Epidermal melanocyte (primary cell): ENCODE measurements at regions not wholly inside any gene's neighbourhood (a gene's known extent, or its start where the extent isn't known, plus 50 kb on each side); places are given as distances from the start of the nearest gene placed in this dataset.

Source experiments
- DNase-seq: peaks from one replicate; pipeline ENCODE4 v3.0.0; 2011; ENCODE audit warnings: low spot score; ENCODE audit not compliant: insufficient read length

DNA sequence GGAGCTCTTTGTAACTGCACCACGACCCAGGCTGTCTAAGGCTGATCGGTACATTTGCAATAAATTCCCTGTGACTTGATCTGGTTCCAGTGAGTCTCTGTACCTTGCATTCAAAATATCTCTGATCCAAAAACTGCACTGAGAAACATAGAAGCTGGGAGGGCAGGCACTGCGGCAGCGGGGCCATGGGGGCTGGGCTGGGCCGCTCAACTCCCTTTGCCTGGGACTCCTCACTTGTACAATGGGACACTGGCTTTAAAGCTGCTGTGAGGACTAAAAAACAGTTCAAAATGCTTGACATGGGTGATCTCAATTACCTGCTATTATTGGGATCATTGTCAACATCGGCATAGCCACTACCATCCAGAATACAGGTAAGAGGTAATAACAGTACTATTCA lies 644.0 kb downstream of the AJAP1 start:
- no peak for DNase-seq

DNA sequence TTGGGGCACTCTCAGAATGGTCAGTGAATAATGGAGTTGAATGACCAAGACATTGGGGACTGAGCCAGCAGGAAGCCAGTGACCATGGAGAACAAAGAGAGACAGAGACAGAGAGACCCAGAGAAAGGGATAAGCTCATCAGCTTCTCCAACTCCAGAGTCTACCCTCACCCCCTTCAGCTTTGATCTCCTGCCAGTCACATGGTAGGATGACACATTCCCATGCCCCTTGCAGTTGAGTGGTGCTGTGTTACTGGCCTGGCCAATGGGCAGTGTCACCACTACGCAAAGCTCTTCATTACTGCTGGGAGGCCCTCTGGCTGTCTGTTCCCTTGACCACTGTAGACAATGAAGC lies 643.5 kb downstream of the AJAP1 start:
- DNase-seq = no peak

DNA sequence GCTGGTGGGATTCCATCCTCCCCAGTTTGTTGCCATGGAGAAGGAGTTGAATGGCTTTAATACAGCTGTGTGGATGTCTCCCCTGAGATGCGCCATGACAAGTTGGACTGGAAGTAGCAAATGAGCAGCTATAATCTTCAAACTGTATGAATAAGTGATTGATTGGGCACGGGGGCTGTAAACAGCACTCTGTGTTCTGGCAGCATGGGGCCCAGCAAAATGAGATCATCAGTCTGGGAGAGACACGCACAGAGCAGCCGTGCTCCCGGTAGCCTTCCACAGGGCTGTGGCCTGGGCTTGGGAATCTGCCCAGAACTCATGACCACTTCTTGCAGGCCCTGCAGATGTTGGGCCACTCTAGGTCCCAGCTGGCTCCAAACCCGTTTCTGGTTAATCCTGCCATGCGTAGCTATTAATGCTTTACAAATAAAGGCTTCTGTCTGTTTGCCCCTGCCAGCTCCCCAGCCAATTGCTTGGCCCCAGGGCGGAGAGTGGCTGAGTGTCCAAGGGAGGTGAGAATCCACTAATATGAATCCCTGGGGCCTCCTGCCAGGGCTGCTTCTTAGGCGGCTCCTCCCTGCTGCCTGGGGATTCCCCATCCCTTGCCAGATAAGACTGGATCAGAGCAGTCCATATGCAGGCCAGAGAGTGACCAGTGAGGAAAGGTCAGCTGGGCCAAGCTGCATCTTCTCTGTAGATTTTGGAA lies 642.9 kb downstream of the AJAP1 start:
- DNase-seq = no peak

DNA sequence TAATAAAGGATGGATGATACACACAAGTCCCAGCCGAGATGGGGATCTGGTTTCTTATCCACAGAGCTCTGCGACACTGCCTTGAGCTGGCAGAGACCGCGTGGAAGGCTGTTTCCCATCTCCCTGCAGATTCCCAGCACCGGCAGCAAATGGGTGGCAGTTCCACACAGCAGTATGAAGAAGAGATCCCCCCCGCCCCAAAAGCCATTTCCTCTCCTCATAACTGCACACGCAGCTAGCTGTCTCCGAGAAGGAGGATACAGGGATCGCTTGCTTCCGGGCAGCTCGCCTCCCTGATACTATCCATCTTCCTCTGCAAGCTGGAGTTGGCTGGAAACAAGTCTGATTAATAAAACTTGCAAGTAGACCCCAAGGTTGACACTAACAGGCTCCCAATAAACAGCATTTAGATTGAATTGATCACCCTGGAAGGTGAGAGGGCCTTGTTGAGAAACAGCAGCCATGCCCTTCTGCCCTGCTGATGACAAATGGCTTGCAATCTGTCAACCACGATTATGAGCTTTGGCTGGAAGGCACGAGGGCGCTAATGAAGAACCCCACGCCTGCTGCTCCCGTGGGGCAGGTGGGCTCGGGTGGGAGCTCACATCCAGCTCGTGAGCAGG lies 642.3 kb downstream of the AJAP1 start:
- DNase-seq = no peak

DNA sequence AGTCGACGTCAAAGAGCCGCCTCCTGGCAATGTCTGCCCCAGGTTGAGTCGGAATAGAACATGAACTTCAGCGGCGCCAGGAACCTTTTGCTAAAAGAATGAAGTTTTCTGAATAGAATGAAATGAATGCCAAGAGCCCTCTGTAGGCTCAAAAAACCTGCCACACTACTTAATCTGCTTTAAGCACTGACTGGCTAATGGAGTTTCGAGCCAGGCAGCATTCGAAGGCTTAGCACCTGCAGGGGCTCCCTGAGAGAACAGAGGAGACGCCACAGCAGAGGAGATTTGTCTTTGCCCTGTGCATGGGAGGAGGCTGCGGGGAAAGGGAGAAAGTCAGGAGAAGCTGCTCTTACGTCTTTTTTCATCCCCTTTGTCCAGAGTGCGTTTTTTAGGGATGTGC lies 641.7 kb downstream of the AJAP1 start:
- no peak for DNase-seq

DNA sequence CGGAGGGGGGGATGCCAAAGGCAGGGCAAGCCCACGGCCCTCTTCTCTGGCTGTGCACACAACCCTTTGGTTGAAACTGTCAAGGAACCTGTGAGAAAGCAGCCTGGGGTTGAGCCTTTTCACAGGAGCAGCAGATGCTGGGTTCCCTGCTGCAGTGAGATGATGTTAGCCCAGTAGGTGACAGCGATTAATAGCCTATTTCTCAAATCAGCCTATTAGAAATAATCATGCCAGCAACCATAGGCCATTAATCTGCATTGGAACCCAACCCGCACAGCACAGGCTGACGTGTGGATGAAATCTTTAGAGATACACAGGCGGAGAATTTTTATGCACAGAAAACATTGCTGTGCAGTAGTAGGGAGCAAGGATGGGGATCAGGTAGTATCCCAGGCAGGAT lies 637.5 kb downstream of the AJAP1 start:
- no peak for DNase-seq

DNA sequence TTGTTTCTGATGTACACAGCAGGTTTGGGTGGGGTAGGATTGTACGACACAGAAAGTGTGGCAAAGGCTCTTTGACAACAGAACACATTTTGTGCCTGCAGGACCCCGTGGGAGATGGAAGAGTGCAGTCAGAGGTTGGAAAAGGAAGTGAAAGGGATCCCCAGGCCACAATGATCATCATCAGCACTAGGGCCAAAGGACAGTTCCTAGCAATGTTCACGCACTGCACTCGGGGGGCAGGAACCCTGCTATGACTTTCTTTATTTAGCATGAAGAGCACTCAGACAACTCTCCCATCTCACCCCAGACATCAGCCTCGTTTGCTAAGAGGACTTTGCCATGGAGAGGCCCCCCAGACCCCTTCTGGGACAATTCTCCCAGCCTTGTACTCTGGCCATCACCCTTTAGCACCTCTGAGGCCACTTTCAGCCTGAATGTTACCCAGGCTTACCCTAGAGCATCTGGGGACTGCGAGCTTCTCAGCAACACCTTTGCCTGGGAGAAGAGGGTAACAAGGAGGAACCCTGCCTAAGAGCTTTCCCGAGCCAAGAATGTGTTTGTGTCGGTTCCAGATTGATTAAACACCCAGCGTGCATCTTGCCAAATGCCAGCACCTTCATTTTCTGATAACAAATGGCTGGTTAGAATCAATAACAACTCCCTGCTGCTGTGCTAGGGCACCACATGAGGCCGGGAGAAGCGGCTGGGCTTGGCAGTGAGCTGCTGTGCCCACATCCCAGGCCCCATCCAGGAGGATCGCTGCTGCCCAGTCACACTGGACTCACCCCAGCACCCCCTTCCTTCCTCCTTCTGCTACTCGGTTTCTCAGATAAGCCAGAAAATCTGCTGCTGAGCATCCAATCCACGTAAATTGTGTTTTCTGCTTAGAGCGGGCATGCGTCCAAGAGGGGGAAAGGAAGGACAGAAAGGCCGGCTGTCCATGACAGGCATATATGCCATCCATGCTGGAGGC lies 633.1 kb downstream of the AJAP1 start:
- DNase-seq = no peak

DNA sequence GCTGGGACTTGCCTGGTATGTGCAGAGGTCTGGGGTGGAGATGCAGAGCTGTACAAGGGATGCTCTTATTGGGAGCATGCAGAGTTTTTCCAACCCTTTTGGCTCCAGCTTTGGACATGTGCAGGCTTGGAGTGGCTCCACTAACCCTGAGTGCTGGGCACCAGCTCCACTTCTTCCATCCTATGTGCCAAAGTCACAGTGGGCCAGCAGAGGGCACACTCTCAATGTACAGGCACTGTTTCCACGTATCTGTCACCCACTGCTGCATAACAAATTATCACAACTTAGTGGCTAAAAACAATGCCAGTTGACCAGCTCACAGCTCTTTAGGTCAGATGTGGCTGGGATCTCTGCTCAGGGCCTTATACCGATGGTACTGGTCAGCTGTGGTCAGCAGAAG lies 631.8 kb downstream of the AJAP1 start:
- DNase-seq = no peak

DNA sequence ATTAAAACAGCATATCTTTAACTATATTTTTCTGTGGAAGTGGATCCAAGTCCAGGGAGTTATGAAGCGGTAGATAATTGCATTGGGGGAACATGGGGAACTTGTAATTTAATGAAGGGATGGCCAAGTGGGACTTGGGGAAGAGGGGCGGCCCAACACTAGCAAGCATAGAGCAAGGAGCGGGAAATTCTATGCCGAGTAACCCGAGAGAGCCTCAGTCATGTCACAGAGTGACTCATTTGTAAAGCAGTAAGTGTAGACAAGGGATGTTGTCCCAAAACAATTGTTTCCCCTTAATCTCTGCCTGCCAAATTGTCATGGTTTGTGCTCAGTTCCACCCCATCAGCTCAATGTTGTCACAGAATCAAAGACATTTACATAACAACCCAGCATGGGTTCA lies 620.1 kb downstream of the AJAP1 start:
- DNase-seq = no peak

DNA sequence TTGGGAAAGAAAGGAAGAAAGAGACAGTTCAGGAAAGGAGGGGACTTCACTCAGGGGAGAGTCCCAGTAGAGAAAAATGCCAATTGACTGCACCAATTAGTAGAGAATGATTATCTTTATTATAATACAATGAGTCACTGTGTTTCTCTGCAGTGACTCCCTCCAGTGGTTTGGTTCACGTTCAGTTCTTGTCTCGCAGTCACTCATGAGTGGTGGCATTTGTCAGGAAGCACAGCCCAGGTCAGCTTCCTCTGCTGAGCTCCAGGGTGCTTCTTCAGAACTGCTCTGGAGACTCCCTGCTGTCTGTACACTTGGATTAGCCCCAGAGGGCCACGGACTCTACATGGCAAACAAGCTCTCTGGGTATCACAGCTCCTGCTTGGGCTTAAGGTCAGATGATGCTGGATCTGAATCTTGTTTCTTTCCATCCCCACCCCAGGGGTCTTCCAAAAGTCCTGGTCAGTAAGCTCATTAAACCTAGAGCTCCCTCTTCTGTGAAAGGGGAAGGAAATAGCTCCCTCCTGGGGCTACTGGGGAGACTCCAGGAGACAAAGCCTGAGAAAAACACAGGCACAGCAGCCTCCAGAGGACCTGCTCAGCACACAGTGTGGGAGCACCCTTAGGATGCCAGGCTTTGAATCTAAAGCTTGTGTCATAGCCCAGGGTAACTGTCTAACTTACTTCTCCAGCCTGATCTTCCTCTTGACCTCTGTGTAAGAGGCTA lies 619.0 kb downstream of the AJAP1 start:
- no peak for DNase-seq

DNA sequence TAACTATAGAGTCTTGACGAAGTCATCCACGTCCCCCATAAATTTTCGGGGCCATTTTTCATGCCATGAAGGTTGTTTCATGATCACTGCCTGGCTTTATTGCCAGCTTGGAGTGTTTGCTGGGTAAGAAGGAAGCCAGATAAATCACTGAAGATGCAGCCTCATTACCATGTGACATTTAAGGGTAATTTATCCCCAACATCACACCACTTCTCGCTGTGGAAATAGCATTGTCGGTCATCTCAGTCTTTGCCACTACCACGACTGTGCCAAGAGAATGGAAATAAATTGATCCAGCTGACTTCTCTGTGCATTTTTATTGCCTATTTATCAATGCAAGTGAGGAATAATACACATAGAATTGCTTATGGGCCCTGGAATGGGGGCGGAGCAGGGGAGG lies 617.9 kb downstream of the AJAP1 start:
- no peak for DNase-seq

DNA sequence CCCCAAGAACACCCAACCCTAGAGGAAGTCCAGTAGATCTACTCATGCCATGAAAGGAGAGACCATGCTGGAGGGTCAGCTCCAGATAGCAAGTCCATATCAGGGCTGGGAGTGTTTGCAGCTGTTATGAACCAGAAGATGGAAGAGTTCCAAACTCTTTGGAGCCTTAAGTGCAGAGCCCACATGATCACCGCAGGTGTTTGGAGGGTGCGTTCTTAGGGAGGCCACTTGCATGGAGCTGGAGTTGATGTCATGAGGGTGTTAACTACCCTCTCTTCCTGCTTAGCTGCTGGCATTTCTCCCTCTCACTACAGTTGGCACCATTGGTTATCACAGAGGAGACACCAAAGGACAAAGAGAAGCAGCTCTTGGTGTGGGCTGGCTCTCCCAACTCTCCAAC lies 616.9 kb downstream of the AJAP1 start:
- no peak for DNase-seq

DNA sequence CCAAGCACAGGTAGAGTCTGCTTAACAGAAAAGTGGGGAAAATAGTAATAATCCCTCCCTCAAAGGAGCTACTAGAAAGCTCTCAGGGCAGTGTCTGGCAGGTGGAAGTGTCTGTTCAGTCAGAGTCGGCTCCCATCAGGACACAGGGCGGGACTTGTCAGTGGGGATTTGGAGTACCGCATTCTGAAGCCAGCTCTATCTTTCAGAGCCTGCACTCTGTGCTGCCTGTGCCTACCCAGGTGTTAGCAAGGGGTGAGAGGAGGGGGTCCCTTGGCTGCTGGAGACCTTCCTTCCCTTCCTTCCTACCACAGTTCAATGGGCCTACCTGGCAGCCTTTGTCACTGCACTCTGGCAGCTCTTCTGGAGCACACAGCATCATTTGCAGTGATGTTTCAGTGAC lies 615.5 kb downstream of the AJAP1 start:
- DNase-seq = no peak

DNA sequence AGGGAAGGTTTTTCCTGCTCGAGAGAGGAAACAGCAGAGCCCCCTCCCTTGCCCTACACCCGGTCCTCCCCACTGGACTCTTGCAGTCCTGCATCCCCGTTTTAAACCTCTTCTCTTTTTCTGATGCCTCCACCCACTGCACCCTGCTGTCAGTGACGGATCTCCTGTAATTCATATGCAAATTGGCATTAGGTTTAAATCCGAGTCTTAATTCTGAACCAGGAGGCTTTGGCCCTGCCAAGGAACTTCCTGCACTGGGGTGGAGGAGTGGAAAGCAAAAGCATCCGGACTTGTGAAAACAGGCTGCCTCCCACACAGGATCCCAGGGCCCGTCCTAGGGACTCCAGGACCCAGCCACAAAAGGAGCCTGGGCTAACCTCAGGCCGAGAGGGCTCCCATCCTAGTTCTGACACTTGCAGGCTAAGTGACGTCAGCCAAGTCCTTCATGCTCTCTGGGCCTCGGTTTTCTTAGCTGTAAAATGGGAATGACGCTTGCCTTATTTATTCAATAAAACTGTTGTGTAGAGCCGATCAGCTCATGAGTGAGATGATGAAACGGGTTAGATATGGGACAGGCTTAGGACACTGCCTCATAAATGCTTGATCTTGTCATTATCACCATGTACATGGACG lies 613.3 kb downstream of the AJAP1 start:
- no peak for DNase-seq

DNA sequence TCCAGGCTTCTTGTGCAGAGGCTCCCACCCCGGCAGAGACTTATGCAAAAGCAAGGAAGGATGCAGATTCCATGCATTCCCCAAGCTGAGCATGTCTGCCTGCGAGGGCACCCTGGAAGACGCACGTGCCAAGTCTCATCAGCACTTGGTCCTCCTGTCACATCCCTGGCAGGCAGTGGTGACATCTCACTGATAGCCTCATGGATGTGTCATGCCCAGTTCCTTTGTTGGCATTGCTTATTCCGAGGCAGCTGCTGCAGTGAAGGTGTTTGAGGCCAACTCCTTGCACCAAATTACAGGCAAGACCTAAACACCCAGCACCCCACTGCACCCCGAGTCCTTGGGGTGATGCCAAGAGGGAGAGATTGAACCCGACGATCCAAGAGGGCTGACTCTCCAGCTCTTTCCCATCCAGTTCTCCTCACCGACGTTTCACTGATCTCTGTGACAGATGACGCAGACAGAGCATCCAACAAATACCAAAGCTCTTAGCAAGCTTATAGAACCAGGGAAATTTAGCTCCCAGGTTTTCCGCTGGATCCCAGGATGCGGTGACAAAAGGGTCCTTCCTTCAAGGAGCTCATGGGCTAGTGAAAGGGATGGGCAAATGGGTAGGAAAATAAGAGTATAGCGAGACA lies 611.1 kb downstream of the AJAP1 start:
- no peak for DNase-seq

DNA sequence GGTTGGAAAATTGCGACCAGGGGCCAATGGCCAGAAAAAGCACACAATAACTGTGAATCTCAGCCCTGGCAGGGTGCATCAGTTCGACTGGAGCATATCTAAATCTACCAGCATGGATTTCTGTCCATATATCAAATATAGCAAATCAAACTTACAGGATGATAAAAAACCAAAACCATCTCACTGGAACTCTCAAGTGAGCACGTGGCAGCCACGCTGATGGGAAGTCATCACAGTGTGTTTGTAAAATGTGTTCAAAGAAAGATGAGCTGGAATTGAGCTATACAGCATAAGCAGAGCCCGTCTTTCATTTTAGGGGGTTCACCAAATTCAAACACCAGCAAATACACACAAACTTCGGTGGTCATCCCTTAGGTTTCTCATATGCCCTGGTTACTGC lies 610.1 kb downstream of the AJAP1 start:
- no peak for DNase-seq

DNA sequence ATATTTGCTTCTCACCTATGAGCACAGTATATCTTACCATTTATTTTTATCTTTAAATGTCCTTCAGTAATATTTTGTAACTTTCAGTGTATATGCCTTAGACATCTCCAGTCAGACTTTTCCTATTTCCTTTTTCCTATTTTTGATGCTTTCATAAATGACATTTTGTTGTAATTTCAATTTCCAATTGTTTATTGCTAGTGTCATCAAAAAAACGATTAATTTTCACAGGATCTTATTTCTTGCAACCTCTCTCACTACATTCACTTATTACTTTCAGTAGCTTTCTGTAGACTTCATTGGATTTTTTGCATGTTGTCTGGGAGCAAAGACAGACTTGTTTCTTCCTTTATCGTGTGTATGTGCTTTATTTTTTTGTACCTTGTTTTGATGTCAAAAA lies 602.4 kb downstream of the AJAP1 start:
- DNase-seq = no peak

DNA sequence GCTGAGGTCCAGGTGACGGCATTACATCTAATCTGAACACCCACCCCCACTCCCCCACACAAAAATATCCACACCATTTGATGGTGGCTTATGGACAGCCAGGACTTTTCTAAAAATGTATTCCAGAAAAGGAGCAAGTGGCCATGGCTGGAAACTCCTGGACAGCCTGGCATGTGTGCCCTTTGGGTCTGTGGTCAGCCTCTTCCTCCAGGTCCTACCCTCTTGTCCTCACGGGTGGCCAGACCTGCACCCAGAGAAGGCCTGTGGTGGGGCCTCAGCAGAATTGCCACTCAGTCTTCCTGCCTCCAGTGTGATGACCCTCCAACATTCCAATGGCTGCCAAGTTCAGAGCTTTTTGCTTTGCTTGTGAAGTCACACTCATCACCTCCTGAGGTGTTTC lies 600.6 kb downstream of the AJAP1 start:
- no peak for DNase-seq

DNA sequence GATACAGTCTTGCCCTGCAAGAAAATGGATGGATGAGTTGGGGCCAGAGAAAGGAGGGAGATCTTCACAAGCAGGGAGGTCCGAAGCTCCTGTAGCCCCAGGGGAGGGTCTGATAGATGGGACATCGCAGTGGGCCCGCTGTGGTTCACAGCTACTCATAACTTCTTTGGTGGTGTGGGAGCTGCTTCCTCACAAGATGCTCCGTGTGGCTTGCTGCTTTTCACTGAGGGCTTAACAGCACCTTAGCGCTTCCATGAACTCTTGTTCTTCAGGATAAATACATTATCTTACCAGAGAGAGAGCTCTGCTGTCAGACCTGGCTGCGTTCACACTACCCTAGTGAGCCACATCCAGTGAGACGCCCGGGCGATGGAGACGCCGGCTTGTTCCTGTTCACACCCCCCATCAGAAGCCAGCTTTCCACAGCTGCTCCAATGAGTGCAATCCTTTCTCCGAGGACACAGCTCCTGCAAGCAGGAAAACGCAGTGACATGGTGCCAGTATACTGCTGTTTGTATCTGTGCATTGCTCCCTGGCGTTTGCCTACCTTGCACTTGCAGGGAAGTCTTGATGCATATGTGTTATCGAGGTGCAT lies 599.8 kb downstream of the AJAP1 start:
- DNase-seq = no peak

DNA sequence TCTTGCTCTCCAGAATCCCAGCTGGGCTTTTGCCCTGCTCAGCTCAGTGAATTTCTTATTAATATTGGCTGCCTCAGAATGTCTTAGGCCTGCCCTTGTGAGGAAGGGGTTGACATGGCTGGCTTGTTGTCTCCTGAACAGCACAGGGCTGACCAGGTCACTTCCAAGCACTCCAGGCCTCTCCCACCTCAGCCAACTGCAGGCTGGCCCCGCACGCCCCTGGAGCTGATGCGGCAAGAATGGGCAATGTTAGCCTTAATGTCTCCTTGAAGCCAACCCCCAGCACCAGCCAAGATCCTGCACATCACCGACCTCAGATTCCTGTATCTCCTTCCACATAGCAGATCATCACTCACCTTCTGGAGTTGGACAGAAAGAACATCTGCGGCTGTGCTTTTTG lies 598.6 kb downstream of the AJAP1 start:
- DNase-seq = no peak
